Activated CD4-positive, alpha-beta T cell treated with anti-CD3 and anti-CD28 coated beads for 4 hours (primary cell): ENCODE measurements at regions not wholly inside any gene's neighbourhood (a gene's known extent, or its start where the extent isn't known, plus 50 kb on each side); places are given as distances from the start of the nearest gene placed in this dataset.
A peak's percentile ranks its signal among the peaks of the same experiment; 100 is the strongest.
"Not testable (repeated sequence)": the region's sequence is repeated elsewhere in the genome, so short reads cannot be mapped to it uniquely, and the experiment has no call there.

Source experiments
- DNase-seq, 2 donors: peaks; one replicate each; pipeline ENCODE4 v3.0.0-alpha.2; 2020

GRCh38 chr7:356691-357462 is 66.9 kb downstream of the FOXL3 start:
- DNase-seq = no peak

DNA sequence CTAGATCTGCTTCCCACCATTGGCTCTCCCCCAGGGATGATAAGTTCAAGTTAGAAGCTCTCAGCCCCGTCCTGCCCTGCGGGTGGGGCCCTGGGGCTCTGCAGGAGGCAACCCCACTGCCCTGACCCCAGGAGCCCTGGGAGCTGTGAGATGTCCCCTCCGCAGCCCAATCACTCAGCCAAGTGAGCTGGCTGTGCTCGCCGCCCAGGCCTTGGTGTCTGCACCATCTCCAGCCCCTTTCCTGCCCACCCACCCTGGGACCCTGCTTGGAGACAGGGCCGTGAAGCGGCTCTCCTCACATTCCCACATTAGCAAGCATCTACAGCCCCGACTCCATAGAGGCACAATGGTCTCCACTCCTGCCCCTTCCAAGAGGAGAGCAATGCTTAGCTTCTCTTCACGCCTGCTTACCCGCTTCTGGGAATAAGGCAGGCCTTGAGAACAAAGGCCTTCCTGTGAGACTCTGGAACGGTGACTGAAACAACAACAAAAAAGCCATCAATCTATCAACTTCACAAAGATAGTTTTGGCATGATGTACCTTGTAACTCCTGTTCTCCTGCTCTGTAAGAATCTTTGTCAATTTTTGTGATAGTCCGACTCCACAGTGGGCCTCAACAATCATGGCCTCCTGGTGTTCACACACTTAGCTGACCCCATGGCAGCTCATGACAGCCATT is 67.7 kb downstream of the FOXL3 start:
- DNase-seq = no peak

DNA sequence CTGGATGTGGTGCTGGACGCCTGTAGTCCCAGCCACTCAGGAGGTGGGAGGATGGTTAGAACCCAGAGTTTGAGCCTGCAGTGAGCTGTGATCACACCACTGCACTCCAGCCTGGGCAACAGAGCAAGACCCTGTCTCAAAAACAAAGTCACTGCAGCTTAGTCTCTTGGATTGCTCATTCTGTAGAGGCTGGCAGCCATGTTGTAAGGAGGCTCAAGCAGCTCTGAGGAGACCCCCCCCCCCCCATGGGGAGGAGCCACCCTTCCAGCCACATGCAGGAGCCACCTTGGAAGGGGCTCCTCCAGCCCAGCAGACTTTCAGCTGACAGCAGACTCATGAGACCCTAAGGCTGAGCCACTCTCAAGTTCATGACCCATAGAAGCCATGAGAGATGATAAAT is 68.4 kb downstream of the FOXL3 start:
- DNase-seq = no peak

DNA sequence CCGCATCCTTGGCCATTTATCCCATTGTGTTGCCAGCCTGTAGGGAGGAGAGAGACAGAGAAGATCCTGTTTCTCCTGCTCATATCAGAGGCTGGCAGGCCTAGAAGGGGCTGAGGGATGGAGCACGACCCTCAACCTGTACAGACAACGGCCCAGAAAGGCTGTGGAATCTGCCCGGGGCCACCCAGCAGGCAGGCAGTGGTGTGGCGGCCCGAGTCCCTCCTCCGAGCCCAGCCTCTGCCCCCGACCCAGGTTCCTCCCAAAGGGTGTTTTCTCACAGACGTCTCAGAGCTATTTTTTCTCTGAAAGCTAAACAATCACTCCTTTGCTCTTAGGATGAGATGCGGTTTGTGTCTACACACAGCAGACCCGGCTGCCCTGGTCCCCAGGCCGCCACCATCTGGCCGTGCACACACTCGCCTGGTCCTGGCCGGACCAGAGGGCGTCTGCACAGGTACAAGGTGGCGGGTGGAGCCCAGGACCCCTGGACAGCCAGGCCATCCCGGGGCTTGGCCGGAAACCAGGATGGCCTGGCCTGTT is 69.3 kb downstream of the FOXL3 start:
- DNase-seq = no peak

- DNase-seq = no peak
These were observed 69.9 kb downstream of the FOXL3 start for GRCh38 chr7:359766-360361.

DNA sequence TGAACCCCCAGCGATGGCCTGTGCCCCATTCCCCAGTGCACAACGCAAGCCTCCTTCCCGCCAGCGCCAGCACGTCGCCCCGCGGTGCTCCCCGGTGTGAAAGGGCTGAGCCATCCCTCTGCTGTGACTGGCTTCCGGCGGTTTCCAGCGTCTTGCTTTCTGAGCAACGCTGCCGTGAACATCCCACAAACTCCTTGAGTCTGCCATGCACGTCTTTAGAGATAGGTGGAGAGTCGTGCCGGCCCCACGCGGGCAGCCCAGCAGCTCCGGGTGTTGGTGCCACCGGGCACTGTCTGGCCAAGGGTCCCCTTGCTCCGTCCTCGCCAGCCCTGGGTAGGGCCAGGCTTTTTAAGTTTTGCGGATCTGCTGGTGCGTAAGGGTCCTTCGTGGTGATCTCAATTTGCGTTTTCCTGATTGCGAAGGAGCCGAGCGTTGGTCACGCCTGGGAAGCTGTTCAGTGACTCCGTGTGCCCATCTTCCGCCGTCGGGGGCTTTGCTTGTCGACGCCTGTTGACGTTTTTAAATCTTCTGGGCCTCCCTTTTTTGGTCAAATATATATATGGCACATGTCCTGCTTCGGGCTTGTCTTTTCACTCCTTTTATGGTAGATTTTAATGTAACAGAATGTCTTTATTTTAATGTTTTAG is 70.6 kb downstream of the FOXL3 start:
- DNase-seq = peak; percentile 34 to 42

- not testable (repeated sequence) for DNase-seq
These were observed 71.2 kb downstream of the FOXL3 start for GRCh38 chr7:361182-361581.

DNA sequence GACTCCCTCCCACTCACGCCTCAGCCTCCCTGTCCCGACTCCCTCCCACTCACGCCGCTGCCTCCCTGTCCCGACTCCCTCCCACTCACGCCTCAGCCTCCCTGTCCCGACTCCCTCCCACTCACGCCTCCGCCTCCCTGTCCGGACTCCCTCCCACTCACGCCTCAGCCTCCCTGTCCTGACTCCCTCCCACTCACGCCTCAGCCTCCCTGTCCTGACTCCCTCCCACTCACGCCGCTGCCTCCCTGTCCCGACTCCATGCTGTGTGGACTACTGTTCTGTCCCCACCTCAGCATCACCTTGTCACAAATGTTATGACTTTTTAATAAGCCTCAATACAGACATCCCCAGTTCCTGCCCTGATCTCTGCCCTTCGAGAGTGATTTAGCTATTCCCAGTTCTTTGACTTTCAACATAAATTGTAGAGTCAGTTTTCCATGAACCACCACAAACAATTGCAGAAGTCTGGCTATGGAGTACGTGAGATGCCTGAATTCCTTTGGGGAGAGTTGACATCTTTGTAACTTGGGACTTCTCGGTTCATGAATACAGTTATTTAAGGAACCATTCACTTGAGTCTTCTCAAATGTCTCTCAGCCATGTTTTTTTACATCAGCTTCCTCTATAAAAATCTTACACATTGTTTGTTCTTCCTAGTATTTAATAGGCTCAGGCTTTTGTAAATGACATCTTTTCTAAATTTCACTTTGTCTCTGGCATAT is 71.9 kb downstream of the FOXL3 start:
- DNase-seq = no peak

- peak in 1 of 2 donors; percentile 44 for DNase-seq
These were observed 72.6 kb downstream of the FOXL3 start for GRCh38 chr7:362402-363096.

GRCh38 chr7:363626-364025 is 73.7 kb downstream of the FOXL3 start:
- DNase-seq = no peak

GRCh38 chr7:364536-364935 is 74.6 kb downstream of the FOXL3 start:
- DNase-seq = no peak

- DNase-seq = no peak
These were observed 75.6 kb downstream of the FOXL3 start for GRCh38 chr7:365593-365992.

- DNase-seq = no peak
These were observed 76.3 kb downstream of the FOXL3 start for GRCh38 chr7:366161-366803.

GRCh38 chr7:367351-367901 is 77.5 kb downstream of the FOXL3 start:
- DNase-seq = no peak

GRCh38 chr7:368651-369475 is 78.9 kb downstream of the FOXL3 start:
- no peak for DNase-seq

DNA sequence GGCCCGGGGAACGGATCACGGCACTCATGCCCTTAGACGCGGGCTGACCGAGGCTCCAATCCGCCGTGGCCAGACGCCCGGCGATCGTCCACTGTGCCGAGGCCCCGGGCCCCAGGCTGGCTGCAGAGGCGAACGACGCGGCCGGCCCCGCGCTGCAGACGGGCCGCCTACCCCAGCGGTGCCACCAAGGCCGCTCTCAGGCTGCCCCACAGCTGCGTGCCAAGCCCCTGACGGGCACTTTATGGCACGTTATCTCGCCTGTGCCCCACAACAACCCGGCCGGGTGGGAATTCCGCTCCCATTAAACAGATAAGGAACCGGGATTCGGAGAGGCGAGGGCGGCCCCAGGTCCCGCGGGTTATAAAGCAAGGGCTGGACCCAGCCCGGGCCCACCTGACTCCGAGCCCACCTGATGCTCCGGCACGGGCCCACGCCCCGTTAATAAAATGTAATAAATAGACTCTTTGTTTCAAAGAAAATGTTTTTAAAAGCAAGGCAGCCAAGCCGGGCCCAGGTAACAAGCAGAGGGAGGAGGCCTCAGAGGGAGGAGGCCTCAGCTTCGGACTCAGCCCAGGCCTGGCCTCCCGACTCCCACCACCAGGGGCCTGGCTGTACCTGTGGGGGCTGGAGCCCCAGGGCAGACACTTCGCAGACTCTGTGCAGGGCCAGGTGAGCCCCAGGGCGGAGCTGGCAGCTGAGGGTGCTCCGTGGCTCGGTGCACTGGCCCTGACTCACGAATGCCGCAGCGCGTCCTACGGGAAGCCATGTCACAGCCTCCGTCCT is 79.7 kb downstream of the FOXL3 start:
- no peak for DNase-seq

DNA sequence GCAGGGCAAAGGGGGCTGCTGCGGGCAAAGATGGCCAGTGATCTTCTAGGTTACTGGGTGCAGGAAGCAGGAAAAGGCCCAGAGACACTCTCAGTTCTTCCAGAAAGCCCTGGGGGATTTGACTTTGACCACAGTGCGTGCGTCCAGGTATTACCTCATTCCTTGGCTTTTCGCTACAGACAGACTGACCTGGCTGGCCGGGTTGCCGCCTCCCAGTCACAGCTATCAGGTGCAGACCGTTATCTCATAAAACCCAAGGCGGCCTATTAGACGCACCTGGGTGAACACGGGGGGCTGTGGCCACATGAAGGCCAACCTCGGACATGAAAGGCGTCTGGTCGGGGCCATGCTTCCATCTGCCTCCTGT is 80.3 kb downstream of the FOXL3 start:
- no peak for DNase-seq

GRCh38 chr7:370775-371118 is 80.8 kb downstream of the FOXL3 start:
- DNase-seq = no peak

DNA sequence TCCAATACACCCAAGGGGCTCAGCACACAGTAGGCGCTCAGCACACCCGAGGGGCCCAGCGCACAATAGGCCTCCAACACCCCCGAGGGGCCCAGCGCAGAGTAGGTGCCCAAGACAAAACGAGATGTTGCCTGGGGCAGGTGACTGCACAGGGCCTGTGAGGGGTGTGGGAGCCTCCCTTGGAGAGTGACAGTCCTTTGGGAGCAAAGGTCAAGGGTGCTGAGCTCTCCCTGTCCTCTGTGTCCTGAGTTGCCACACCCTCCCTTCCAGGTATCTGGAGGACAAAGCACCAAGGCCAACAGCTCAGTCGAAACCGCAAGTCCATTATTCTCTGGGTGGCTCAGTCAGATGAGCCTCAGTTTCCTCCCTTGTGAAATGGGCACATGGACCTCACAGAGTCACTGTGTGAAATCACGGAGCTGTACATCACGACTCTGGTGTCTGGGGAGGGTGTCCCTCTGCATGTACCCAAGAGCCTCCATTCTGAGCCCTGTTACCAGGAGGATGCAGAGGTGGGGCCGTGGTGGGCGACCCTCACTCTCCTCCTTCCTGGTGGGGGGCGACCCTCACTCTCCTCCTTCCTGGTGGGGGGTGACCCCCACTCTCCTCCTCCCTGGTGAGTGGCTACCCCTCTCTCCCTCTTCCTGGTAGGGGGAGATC is 81.3 kb downstream of the FOXL3 start:
- DNase-seq = no peak
